ENCODE measurements at regions not wholly inside any gene's neighbourhood (a gene's known extent, or its start where the extent isn't known, plus 50 kb on each side); places are given as distances from the start of the nearest gene placed in this dataset.

DNA sequence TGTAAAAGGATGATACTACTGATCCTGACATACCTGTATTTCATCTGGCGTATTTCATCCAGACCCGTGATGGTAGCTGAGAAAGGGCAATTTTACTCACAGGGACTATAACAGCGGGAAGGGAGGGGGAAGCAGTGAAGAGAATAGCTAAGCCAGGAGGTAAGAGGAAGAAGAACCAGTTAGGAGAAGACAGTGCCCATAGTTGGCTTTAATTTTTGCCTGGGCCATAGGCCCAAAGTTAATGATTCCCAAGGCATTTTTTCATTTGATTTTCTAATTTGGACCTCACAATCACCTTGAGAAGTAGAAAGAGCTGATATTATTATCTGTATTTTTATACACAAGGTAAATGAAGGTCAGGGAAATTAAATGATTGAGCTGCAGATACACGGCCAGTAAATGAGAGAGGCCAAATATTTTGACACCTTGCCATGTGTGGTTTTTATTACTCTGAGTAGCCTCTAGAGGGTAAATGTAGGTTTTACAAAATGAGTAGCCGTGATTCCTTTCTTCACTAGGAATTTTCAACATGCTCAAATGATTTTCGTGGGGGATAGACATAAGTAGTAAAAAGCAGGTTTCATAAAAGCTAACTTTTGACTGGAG lies 382.2 kb downstream of the FUT8 start:
- Histone ChIP-seq H3K27me3 (replicated peaks; ENCODE audit: insufficient read depth) (no peaks in the 10 kb centered on the region), H3K9me3 (no peaks in the 10 kb centered on the region), H3K4me3 (no peak overlapping the region), H3K4me1 (replicated peaks) (no peaks in the 10 kb centered on the region), H3K36me3 (no peaks in the 10 kb centered on the region), H3K27ac (no peak overlapping the region)
- no peak for DNase-seq (ENCODE audit: low spot score)
- WGBS, result 80% methylated on average over 6 of the region's 6 CpGs
- intact Hi-C loops (cut with DNase I), result no loop called here
- no peak for TF ChIP-seq POLR2A (IDR thresholded peaks at IDR 0.05)
- no peak for TF ChIP-seq CTCF (IDR thresholded peaks at IDR 0.05)
- TF ChIP-seq POLR2AphosphoS5 (IDR thresholded peaks at IDR 0.05), result no peak

DNA sequence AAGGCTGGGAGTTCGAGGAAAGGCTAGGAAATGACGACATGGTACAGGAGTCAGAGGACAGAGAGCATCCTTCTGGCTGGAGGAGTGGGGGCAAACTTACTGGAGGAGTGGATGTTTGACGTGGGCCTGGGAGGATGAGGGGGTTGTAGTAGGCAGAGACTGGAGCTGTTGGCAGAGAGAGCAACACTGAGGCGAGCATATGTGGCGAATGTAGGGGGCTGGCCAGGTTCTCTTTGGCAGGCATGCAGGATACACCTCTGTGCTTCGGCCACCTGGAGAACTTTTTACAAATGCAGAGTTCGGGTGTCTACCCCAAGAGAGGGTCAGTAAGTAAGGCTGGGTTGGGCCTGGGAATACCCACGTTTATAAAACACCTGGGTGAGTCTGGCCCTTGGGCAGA lies 385.7 kb downstream of the FUT8 start:
- no peaks in the 10 kb centered on the region for H3K4me1 ChIP-seq (replicated peaks)
- no peaks in the 10 kb centered on the region for H3K27me3 ChIP-seq (replicated peaks; ENCODE audit: insufficient read depth)
- no peak overlapping the region for H3K4me3 ChIP-seq
- no peak for DNase-seq (ENCODE audit: low spot score)
- WGBS, result 94% methylated on average over 8 of the region's 8 CpGs
- H3K36me3 ChIP-seq, result no peaks in the 10 kb centered on the region
- no peak overlapping the region for H3K27ac ChIP-seq
- no peaks in the 10 kb centered on the region for H3K9me3 ChIP-seq
- intact Hi-C loops (cut with DNase I), result no loop called here
- no peak for TF ChIP-seq POLR2AphosphoS5 (IDR thresholded peaks at IDR 0.05)

DNA sequence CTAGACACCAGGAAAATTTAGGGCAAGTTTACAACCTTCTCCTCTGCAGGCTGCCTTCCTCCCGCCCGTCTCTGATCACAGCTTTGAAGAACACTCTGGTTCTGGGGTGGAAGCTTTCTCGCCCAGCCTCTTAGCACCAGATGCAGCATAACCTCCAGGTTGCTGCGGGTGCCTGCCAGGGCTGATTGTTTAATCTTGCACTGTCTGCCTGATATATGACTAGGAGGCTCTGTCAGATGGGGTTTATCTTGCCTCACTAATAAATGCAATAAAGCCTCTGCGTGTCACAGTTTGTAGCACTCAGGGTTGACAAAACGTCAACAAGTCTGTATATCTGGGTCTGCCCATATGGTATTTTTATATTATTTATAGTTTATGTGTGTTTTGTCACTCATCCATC lies 388.2 kb downstream of the FUT8 start:
- Histone ChIP-seq H3K36me3 (no peaks in the 10 kb centered on the region), H3K27me3 (replicated peaks; ENCODE audit: insufficient read depth) (no peaks in the 10 kb centered on the region), H3K4me1 (replicated peaks) (no peaks in the 10 kb centered on the region), H3K4me3 (no peak overlapping the region), H3K9me3 (no peaks in the 10 kb centered on the region), H3K27ac (no peak overlapping the region)
- 80% methylated on average over 6 of the region's 6 CpGs for WGBS
- no peak for TF ChIP-seq POLR2A (IDR thresholded peaks at IDR 0.05)
- TF ChIP-seq POLR2AphosphoS5 (IDR thresholded peaks at IDR 0.05), result no peak
- TF ChIP-seq CTCF (IDR thresholded peaks at IDR 0.05), result no peak
- intact Hi-C loops (cut with DNase I), result no loop called here
- no peak for DNase-seq (ENCODE audit: low spot score)

DNA sequence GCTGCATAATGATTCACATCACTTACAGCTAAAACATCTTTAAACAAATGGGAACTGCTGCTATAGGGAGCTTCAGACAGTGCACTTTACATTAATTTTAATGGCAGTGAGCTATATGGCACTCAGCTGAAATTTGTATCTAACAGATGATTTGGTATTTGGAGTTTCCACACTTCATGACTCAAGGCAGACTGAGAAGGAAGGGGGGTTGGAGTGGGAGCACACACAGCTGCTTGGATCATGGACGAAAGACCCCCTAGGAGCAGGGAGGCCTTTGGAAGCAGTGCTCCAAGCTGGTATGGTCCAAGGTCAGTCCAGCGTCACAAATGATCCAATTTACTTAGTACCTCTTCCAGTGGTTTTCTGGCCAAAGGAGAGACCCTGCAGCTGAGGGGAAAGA lies 389.7 kb downstream of the FUT8 start:
- H3K27ac ChIP-seq, result no peak overlapping the region
- DNase-seq (ENCODE audit: low spot score), result no peak
- 98% methylated on average over 2 of the region's 2 CpGs for WGBS
- no peaks in the 10 kb centered on the region for H3K27me3 ChIP-seq (replicated peaks; ENCODE audit: insufficient read depth)
- no peaks in the 10 kb centered on the region for H3K4me1 ChIP-seq (replicated peaks)
- H3K36me3 ChIP-seq, result no peaks in the 10 kb centered on the region
- intact Hi-C loops (cut with DNase I), result no loop called here
- no peaks in the 10 kb centered on the region for H3K9me3 ChIP-seq
- TF ChIP-seq POLR2A (IDR thresholded peaks at IDR 0.05), result no peak
- no peak for TF ChIP-seq POLR2AphosphoS5 (IDR thresholded peaks at IDR 0.05)
- no peak for TF ChIP-seq CTCF (IDR thresholded peaks at IDR 0.05)
- no peak overlapping the region for H3K4me3 ChIP-seq

- TF ChIP-seq CTCF (IDR thresholded peaks at IDR 0.05), result no peak
- no peak for TF ChIP-seq POLR2A (IDR thresholded peaks at IDR 0.05)
- TF ChIP-seq POLR2AphosphoS5 (IDR thresholded peaks at IDR 0.05), result no peak
- no peak overlapping the region for H3K4me3 ChIP-seq
- no peaks in the 10 kb centered on the region for H3K27me3 ChIP-seq (replicated peaks; ENCODE audit: insufficient read depth)
- H3K27ac ChIP-seq, result no peak overlapping the region
- 93% methylated on average over 6 of the region's 6 CpGs for WGBS
- H3K9me3 ChIP-seq, result no peaks in the 10 kb centered on the region
- intact Hi-C loops (cut with DNase I), result no loop called here
- no peaks in the 10 kb centered on the region for H3K4me1 ChIP-seq (replicated peaks)
- DNase-seq (ENCODE audit: low spot score), result no peak
- H3K36me3 ChIP-seq, result no peaks in the 10 kb centered on the region
Measured at GRCh38 chr14:65803885-65804284, 391.4 kb downstream of the FUT8 start.
